Natural killer cell treated with Interleukin-12 subunit alpha and Interleukin-12 subunit beta and Interleukin-15 and Interleukin-18, amount 100 ng/mL, for 72 hours (primary cell): ENCODE measurements at regions not wholly inside any gene's neighbourhood (a gene's known extent, or its start where the extent isn't known, plus 50 kb on each side); places are given as distances from the start of the nearest gene placed in this dataset.

ENCODE experiments used
- ATAC-seq, 2 donors: fragments of 150-1000 bp; cut with Tn5 transposase in 1 of 2; sonication (Bioruptor Pico), chemical (Tn5 transposase) in 1 of 2; 2 replicates each; pipeline ENCODE4 v1.10.0; 2021
- DNase-seq: peaks from one replicate; pipeline ENCODE4 v3.0.0; 2022; ENCODE audit warnings: low spot score
- H3K27ac Mint-ChIP-seq, 2 donors: 1 replicate in 1 of 2; 2 replicates in 1 of 2; pipeline ENCODE4 v1.8.0; 2022; ENCODE audit warnings: mixed read lengths in 2 of 2, mild to moderate bottlenecking in 1 of 2, moderate library complexity in 1 of 2
- H3K27me3 Mint-ChIP-seq, 2 donors: 1 replicate in 1 of 2; 2 replicates in 1 of 2; pipeline ENCODE4 v1.8.0; 2022; ENCODE audit warnings: mixed read lengths in 2 of 2
- H3K36me3 Mint-ChIP-seq: one replicate; pipeline ENCODE4 v1.8.0; 2022; ENCODE audit warnings: mixed read lengths
- H3K4me1 Mint-ChIP-seq, 2 donors: 1 replicate in 1 of 2; 2 replicates in 1 of 2; pipeline ENCODE4 v1.8.0; 2022; ENCODE audit warnings: low read depth in 2 of 2, mixed read lengths in 2 of 2, mild to moderate bottlenecking in 1 of 2
- H3K4me3 Mint-ChIP-seq: one replicate; pipeline ENCODE4 v1.8.0; 2022; ENCODE audit warnings: mixed read lengths
- H3K9me3 Mint-ChIP-seq: 2 replicates; pipeline ENCODE4 v1.8.0; 2022; ENCODE audit warnings: mixed read lengths

- DNase-seq: no peak
- Mint-ChIP-seq H3K27me3 (no peaks in the 10 kb centered on the region), H3K27ac (no peak overlapping the region), H3K9me3 (peaks cover 7% of the 10 kb centered on the region), H3K36me3 (no peaks in the 10 kb centered on the region), H3K4me3 (no peak overlapping the region), H3K4me1 (no peaks in the 10 kb centered on the region)
- no peak for ATAC-seq
These were observed 823.1 kb downstream of the USP25 start for GRCh38 chr21:16552880-16553279.

GRCh38 chr21:16554503-16554902 is 824.7 kb downstream of the USP25 start:
- ATAC-seq: no peak
- H3K27ac Mint-ChIP-seq: no peak overlapping the region
- H3K4me3 Mint-ChIP-seq: no peak overlapping the region
- H3K36me3 Mint-ChIP-seq: no peaks in the 10 kb centered on the region
- H3K4me1 Mint-ChIP-seq: no peaks in the 10 kb centered on the region
- no peaks in the 10 kb centered on the region for H3K27me3 Mint-ChIP-seq
- no peak for DNase-seq
- H3K9me3 Mint-ChIP-seq: peaks cover 7% of the 10 kb centered on the region

- ATAC-seq (no peak), DNase-seq (no peak)
- H3K9me3 Mint-ChIP-seq: peaks cover 3% of the 10 kb centered on the region
- no peaks in the 10 kb centered on the region for H3K4me1 Mint-ChIP-seq
- H3K36me3 Mint-ChIP-seq: no peaks in the 10 kb centered on the region
- H3K27me3 Mint-ChIP-seq: no peaks in the 10 kb centered on the region
- H3K27ac Mint-ChIP-seq: no peak overlapping the region
- H3K4me3 Mint-ChIP-seq: no peak overlapping the region
These were observed 833.3 kb downstream of the USP25 start for GRCh38 chr21:16563116-16563515.

- Mint-ChIP-seq H3K27me3 (no peaks in the 10 kb centered on the region), H3K9me3 (peaks cover 3% of the 10 kb centered on the region), H3K4me3 (no peak overlapping the region), H3K36me3 (no peaks in the 10 kb centered on the region), H3K27ac (no peak overlapping the region), H3K4me1 (no peaks in the 10 kb centered on the region)
- no peak for ATAC-seq
- no peak for DNase-seq
These were observed 834.0 kb downstream of the USP25 start for GRCh38 chr21:16563795-16564194.

- Mint-ChIP-seq H3K36me3 (no peaks in the 10 kb centered on the region), H3K9me3 (peaks cover 4% of the 10 kb centered on the region), H3K4me1 (no peaks in the 10 kb centered on the region), H3K27ac (no peak overlapping the region), H3K27me3 (no peaks in the 10 kb centered on the region), H3K4me3 (no peak overlapping the region)
- ATAC-seq (no peak), DNase-seq (no peak)
These were observed 838.5 kb downstream of the USP25 start for GRCh38 chr21:16568244-16568643.

- Mint-ChIP-seq H3K9me3 (peaks cover 5% of the 10 kb centered on the region), H3K27me3 (no peaks in the 10 kb centered on the region), H3K4me1 (no peaks in the 10 kb centered on the region), H3K27ac (no peak overlapping the region), H3K36me3 (no peaks in the 10 kb centered on the region), H3K4me3 (no peak overlapping the region)
- DNase-seq: no peak
- no peak for ATAC-seq
These were observed 838.9 kb downstream of the USP25 start for GRCh38 chr21:16568661-16569060.

- H3K36me3 Mint-ChIP-seq: peaks cover under 1% of the 10 kb centered on the region
- DNase-seq (no peak), ATAC-seq (no peak)
- H3K27me3 Mint-ChIP-seq: no peaks in the 10 kb centered on the region
- no peaks in the 10 kb centered on the region for H3K4me1 Mint-ChIP-seq
- H3K9me3 Mint-ChIP-seq: peaks cover 7% of the 10 kb centered on the region
- no peak overlapping the region for H3K4me3 Mint-ChIP-seq
- H3K27ac Mint-ChIP-seq: no peak overlapping the region
These were observed 839.9 kb downstream of the USP25 start for GRCh38 chr21:16569679-16570078.

GRCh38 chr21:16570171-16570570 is 840.4 kb downstream of the USP25 start:
- peaks cover 5% of the 10 kb centered on the region for H3K36me3 Mint-ChIP-seq
- H3K27me3 Mint-ChIP-seq: no peaks in the 10 kb centered on the region
- no peak overlapping the region for H3K4me3 Mint-ChIP-seq
- H3K27ac Mint-ChIP-seq: no peak overlapping the region
- peaks cover 10% of the 10 kb centered on the region for H3K9me3 Mint-ChIP-seq
- DNase-seq (no peak), ATAC-seq (no peak)
- H3K4me1 Mint-ChIP-seq: no peaks in the 10 kb centered on the region

GRCh38 chr21:16570856-16571255 is 841.1 kb downstream of the USP25 start:
- no peaks in the 10 kb centered on the region for H3K27me3 Mint-ChIP-seq
- H3K36me3 Mint-ChIP-seq: peaks cover 5% of the 10 kb centered on the region
- no peak for DNase-seq
- H3K4me1 Mint-ChIP-seq: no peaks in the 10 kb centered on the region
- no peak overlapping the region for H3K4me3 Mint-ChIP-seq
- H3K9me3 Mint-ChIP-seq: peaks cover 10% of the 10 kb centered on the region
- no peak for ATAC-seq
- no peak overlapping the region for H3K27ac Mint-ChIP-seq

GRCh38 chr21:16571594-16571993 is 841.8 kb downstream of the USP25 start:
- no peak overlapping the region for H3K4me3 Mint-ChIP-seq
- H3K9me3 Mint-ChIP-seq: peaks cover 10% of the 10 kb centered on the region
- no peaks in the 10 kb centered on the region for H3K27me3 Mint-ChIP-seq
- H3K36me3 Mint-ChIP-seq: peaks cover 10% of the 10 kb centered on the region
- H3K27ac Mint-ChIP-seq: no peak overlapping the region
- H3K4me1 Mint-ChIP-seq: no peaks in the 10 kb centered on the region
- no peak for ATAC-seq
- no peak for DNase-seq

- H3K27me3 Mint-ChIP-seq: no peaks in the 10 kb centered on the region
These were observed 842.2 kb downstream of the USP25 start for GRCh38 chr21:16572032-16572431.

GRCh38 chr21:16573578-16573977 is 843.8 kb downstream of the USP25 start:
- no peak overlapping the region for H3K4me3 Mint-ChIP-seq
- no peak for DNase-seq
- ATAC-seq: no peak
- H3K27me3 Mint-ChIP-seq: no peaks in the 10 kb centered on the region
- no peak overlapping the region for H3K27ac Mint-ChIP-seq
- H3K4me1 Mint-ChIP-seq: no peaks in the 10 kb centered on the region
- H3K9me3 Mint-ChIP-seq: peaks cover 10% of the 10 kb centered on the region
- H3K36me3 Mint-ChIP-seq: peaks cover 10% of the 10 kb centered on the region

More at GRCh38 chr21:16572032-16572431, 842.2 kb downstream of the USP25 start:
- DNase-seq (no peak), ATAC-seq (no peak)
- Mint-ChIP-seq H3K36me3 (peaks cover 10% of the 10 kb centered on the region), H3K27ac (no peak overlapping the region), H3K9me3 (peaks cover 10% of the 10 kb centered on the region), H3K4me1 (no peaks in the 10 kb centered on the region), H3K4me3 (no peak overlapping the region)

- Mint-ChIP-seq H3K4me1 (no peaks in the 10 kb centered on the region), H3K27ac (no peak overlapping the region), H3K4me3 (no peak overlapping the region), H3K9me3 (peaks cover 6% of the 10 kb centered on the region), H3K36me3 (peaks cover 10% of the 10 kb centered on the region), H3K27me3 (no peaks in the 10 kb centered on the region)
- DNase-seq (no peak), ATAC-seq (no peak)
These were observed 848.2 kb downstream of the USP25 start for GRCh38 chr21:16577975-16578374.

GRCh38 chr21:16578912-16579311 is 849.1 kb downstream of the USP25 start:
- Mint-ChIP-seq H3K4me1 (no peaks in the 10 kb centered on the region), H3K27me3 (no peaks in the 10 kb centered on the region), H3K36me3 (peaks cover 10% of the 10 kb centered on the region), H3K9me3 (peaks cover 6% of the 10 kb centered on the region), H3K27ac (no peak overlapping the region), H3K4me3 (no peak overlapping the region)
- ATAC-seq (no peak), DNase-seq (no peak)

- H3K4me3 Mint-ChIP-seq: no peak overlapping the region
- no peaks in the 10 kb centered on the region for H3K27me3 Mint-ChIP-seq
- DNase-seq (no peak), ATAC-seq (no peak)
- no peak overlapping the region for H3K27ac Mint-ChIP-seq
- no peaks in the 10 kb centered on the region for H3K4me1 Mint-ChIP-seq
- H3K9me3 Mint-ChIP-seq: peaks cover 6% of the 10 kb centered on the region
- H3K36me3 Mint-ChIP-seq: peaks cover 10% of the 10 kb centered on the region
These were observed 849.8 kb downstream of the USP25 start for GRCh38 chr21:16579538-16579937.
